Activated gamma-delta T cell treated with Interleukin-2 at 50 U/mL for 16 hours (primary cell): ENCODE measurements at regions not wholly inside any gene's neighbourhood (a gene's known extent, or its start where the extent isn't known, plus 50 kb on each side); places are given as distances from the start of the nearest gene placed in this dataset.
A peak's percentile ranks its signal among the peaks of the same experiment; 100 is the strongest.

Experiments used
- DNase-seq: peaks from one replicate; pipeline ENCODE4 v3.0.0-alpha.2; 2020

DNA sequence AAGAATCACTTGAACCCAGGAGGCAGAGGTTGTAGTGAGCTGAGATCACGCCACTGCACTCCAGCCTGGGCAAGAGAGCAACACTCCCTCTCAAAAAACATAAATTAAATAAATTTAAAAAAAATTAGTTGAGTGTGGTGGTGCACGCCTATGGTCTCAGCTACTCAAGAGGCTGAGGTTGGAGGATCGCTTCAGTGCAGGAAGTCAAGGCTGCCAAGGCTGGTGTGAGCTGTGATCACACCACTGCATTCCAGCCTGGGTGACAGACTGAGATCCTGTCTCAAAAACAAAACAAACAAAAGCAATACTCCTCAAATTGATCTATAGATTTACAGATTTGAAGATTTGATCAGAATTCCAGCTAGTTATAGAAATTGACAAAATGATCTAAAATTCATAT lies 92.7 kb upstream of the RESF1 start:
- DNase-seq, result no peak

DNA sequence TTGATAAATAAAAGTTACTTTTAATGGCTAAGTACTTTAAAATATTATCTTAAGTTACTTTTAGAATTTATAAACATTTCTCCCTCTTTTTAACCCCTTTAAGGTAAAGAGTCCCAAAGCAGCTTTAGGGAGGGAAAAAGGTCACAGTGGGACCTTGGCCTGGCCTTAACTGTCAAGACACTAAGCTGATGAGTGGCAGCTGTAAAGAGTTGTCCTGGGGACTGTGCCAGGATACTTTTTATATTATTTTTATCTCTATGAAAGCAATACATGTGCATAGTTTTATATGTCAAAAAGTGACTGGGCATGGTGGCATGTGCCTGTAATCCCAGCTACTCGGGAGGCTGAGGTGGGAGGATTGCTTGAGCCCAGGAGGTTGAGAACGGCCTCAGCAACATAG lies 94.2 kb upstream of the RESF1 start:
- DNase-seq, result no peak

DNA sequence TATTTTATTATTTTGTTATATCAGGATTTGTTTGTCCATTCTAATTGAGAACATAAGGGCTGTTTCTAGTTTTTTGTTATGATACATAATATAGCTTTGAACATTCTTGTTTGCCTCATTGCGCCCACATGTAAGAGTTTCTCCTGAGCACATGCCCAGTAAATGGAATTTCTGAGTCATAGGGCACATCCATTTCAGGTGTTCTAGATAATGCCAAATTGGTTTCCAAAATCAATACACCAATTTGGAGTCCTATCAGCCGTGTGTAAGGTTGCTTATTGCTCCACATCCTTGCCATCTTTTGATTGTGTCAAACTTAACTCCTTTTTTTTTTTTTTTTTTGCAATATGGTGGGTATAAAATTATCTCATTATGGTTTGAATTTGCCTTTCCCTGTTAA lies 97.9 kb upstream of the RESF1 start:
- no peak for DNase-seq

DNA sequence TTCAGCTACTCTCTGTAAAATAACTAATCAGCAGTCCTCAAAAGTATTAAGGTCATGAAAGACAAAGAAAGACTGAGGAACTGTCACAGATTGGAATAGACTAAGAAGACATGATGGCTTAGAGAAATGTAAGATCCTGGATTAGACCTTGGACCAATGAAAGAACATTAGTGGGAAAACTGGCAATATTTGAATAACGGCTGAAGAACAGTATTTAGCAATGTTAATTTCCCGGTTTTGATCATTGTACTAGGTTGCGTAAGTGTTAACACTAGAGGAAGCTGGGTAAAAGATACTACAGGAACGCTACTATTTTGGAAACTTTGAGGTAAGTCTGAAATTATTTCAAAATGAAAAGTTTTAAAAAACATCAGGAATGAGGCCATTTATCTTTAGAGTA lies 98.8 kb upstream of the RESF1 start:
- no peak for DNase-seq

DNA sequence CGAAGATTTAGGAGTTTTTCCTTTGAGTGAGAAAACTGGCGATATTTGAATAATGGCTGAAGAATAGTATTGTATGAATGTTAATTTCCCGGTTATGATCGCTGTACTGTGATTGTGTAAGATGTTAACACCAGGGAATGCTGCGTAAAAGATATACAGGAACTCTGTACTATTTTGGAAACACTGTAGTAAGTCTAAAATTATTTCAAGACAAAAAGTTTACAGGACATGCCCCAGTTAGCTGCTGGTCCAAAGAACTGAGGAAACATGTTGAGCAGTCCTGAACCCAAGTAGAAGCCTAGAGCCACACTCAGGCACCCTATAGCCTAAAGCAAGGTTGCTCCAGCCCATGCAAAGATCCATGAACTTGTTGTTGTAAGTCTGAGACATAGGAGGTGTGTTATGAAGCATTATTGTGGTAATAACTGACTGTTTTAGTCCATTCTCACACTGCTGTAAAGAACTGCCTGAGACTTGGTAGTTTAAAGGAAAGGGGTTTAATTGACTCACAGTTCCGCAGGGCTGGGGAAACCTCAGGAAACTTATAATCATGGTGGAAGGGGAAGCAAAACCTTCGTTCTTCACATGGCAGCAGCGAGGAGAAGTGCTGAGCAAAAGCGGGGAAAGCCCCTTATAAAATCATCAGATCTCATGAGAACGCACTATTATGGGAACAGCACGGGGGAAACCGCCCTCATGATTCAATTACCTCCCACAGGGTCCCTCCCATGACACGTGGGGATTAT lies 99.8 kb upstream of the RESF1 start:
- no peak for DNase-seq

DNA sequence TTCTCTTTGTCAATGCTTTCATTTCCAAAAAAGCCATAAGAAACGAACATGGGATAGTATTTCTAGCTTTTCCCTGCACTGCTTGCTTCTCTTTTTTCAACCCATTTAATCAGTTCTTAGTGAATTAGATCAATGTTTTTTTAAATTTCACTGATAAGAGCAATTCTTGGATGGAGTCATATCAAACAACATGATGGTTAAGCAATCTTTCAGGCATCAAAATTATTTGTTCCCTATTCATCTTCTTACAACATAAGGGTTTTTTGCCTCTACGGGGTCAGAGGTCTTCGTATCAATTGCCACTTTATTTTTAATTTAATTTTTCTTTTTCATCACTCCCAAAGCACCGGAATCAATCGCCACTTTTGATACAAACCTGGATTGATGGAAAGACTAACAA lies 103.8 kb upstream of the RESF1 start:
- no peak for DNase-seq

DNA sequence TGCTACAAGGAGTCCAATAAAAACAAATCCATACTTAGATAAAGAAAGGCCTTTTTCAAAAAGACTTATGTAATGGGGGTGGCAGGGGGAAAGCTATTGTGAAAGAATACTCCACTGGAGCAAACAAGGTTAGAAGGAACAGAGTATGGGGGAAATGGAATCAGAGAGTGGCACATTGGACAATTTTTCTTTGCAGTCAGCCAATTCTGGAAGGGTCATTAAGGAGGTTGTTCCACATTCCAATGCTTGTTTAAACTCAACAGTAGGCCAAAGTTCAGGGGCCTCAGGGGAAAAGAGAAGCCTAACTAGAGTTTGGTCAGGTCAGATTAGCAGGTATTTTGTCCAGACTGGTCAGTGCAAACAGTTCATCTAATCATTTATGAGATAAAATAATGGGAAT lies 105.2 kb upstream of the RESF1 start:
- DNase-seq, result no peak

DNA sequence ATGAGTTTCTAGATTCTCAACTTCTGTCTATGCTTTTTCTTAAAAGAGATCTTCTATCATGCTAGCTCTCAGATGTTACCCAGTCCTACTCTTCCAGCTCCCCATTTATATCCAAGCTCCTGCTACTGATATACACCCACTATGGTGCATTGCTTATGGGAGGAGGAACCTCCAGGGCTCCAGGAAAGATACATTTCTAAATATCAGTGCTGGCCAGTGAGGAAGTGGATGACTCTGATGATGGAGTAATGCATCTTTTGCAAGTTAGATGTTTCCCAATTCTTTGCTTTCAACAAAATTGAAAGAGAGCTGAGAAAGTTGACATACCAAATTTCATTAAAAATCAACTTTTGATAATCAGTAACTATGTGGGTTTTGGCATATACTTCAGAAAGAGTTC lies 105.7 kb upstream of the RESF1 start:
- DNase-seq, result no peak

DNA sequence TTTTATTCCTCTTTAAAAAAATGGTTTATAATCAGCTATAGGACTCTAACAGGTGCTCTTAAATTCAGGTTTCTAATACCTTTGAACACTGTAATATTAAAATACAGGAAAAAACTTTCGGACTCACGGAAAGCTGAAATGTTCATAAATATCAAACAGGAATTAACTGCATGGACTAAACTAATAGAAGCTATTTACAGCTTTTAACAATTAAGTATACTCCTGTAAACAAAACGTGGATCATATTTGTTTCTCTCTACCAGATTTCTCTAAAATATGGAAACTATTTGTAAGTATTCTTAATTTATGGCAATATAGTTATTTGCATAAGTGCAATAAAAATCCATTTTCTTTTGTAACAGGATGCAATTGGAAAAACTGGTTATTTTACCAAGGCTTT lies 108.9 kb upstream of the RESF1 start:
- DNase-seq, result no peak

DNA sequence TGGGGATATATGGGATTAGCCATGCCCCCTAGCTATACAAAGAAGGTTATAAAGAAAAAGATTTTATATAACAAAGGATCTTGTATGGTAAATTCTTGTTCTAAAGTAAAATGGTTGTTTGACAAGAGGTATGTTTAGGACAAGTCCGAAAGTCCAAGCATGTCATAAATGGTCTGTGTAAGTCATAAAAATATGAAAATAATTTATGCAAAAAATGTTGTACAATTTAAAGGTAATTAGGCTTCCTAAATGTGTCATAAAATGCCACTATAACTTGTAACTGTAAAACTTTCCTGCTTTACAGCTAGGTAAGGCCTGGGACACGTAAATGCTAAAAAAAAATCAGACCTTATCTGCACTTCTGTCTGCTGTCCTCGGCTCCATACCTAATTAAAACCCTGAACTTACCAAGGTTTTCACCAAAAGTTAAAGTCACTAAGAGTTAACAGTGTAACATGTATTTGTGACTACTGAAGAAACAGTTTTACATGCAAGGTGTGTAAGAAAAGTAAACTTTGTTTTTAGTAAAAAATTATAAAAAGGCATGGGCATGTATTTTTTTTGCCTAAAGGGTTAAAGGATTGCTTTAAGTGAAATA lies 110.0 kb upstream of the RESF1 start:
- no peak for DNase-seq

DNA sequence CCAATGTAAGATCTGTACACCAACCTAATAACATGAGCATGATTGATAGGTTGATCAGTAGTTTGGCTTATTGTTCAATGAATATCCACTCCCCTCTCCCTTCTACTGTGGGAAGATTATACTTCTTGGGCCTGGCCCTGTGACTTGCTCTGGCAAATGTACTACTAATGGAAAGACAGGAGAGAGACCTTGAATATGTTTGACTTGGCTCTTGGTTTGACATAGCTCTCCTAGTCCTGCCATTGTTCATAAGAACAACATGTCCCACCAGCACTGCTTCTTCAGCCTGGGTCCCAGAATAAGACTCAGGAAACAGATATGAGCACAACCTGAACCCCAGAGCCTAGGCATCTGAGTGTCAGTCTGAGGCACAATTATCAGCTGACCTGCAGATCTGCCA lies 112.8 kb upstream of the RESF1 start:
- DNase-seq, result no peak

DNA sequence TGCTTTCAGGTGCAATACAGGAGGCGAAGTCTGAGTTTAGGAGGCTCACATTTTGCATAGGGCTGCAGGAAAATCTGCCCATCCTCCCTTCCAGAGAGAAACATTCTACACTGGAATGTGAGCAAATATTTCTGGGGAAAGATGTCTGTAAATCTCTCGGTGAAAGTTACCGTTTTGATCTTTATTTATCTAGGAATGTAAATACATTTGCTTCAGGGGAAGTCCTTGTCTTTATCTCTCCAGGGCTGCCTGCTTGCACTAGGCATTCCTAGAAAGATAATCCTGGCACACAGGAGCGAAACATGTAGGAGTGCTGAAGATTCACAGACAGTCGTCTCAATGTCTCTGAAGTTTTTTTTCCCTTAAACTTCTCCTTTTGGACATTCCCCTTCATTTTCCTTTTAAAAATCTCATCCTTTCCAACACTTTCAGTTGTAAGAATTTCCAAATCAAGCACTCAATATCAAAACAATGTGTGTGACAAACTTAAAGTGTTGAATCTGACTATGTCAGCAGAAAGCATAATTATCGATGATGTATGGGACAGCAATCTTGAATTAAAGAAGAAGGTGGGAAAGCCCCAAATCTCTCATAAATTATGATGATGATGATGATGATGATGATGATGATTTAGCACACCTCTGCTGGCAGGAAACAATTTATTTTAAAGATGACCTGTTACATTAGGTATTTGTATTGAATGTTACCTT lies 113.4 kb upstream of the RESF1 start:
- no peak for DNase-seq

DNA sequence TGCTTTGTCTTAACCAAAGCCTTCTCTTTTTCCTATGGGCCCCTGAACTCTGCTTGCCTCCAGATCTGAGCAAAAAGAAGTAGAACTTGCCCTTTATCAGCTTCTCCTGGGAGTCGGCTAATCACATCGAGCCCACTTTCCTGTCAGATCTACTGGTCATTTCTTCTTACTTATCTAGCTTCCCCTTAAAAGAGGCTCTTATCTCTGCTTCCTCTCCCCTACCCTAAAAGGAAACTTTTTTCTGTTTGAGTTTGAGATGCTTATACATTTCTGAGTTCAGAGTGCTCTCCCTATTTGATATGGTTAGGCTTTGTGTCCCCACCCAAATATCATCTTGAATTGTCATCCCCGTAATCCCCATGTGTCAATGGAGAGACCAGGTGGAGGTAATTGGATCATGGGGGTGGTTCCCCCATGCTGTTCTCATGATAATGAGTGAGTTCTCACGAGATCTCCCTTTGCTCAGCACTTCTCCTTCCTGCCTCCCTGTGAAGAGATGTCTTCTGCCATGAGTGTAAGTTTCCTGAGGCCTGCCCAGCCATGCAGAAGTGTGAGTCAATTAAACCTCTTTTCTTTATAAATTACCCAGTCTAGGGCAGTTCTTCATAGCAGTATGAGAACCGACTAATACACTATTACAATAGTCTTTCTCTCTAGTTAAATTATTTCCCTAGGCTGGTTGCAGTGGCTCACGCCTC lies 114.7 kb upstream of the AMN1 start:
- DNase-seq, result no peak

DNA sequence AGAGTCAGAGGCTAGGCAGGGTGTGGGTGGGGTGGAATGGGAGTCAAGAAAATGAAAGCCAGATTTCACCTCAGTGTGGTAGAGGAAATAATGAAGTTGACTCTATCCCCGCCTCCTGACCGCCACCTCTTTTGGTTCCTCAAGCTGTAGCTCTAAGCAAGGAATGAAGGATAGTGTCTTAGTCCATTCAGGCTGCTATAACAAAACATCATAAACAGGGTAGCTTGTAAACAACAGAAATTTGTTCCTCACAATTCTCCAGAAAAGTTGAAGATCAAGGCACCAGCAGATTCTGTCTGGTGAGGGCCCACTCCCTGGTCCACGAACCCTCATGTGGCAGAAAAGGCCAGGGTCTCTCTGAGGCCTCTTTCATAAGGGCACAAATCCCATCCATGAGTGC lies 109.1 kb upstream of the AMN1 start:
- DNase-seq, result no peak

DNA sequence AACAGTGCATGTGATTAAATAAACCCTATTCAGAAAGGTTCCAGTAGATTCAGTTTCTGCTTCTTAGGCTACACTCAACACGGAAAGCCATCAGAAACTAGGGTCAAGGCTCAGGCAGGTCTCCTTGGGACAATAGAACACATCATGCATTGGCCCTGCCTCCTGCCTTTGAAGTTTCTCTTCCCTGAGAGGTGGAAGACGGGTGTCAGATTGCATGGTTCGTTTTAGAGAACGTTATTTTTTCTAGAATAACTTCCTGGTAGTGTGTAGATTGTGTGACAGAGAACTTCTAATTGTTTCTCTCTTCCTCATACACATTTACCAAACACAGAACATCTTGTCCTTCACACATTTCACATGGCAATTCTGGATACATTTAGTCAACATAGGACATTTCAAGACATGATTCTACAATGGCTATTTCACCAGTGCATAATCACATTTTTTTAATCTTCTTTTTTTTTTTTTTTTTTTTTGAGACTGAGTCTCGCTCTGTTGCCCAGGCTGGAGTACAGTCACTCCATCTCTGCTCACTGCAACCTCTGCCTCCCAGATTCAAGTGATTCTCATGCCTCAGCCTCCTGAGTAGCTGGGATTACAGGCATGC lies 106.6 kb upstream of the AMN1 start:
- DNase-seq, result no peak

DNA sequence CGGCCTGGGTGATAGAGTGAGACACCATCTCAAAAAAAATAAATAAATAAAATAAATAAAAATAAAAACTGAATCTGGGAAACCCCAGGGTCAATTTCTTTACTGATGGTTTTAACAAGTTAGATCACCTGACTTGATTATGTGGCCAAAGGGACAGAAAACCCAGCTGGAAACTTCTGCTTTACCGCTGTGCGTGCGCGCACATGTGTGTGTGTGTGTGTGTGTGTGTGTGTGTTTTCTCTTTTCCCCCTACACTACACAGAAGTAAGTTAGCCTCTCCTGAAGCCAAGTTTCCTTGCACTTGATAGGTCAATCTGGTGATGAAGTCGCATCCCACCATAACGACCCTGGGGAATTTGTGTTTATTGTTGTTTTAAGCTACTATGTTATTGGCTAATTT lies 105.3 kb upstream of the AMN1 start:
- DNase-seq, result no peak

DNA sequence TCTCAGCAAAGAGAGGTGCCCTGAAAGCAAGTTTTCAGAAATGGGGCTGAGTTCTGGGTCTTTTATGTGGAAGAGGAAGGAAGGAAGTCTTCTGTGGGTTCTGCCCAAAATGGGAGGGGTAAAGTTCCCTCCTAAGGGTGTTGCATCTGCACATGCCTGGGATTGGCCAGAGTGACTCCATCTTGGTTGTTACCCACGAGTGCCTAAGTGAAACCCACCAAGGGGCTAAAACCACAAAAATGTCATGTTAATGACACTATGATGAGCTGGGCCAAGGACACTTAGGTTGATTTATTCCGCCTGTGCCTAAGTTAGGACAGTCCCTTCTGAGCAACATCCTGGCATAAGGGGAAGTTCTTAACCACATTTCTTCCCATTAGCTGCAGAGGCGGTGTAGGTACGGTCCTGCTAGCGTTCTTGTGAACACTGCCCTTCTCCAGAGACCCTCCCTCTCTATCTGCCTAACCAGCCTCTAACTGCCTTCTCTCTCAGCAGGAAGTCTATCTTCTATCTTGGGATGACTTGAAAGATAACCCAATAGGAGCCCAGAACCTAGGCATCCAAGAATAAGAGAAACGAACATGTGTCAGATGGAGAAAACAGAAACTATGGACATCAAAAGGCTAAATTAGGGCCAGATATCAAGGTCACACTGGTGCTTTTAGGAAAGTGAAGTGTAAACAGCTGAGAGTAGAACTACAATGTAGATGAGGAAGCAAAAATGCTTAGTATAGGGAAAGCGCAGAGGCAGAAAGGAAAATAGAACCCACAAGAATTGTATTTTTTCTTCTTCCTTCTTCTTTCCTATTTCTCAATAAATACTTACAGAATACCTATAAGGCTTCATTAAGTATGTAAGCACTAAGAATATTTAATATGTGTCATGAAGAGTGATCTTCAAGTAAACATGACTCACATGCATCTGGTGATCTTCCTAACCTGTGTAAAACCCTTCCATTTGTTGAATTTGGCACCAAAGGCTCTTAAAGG lies 104.2 kb upstream of the AMN1 start:
- peak; percentile 25 for DNase-seq

DNA sequence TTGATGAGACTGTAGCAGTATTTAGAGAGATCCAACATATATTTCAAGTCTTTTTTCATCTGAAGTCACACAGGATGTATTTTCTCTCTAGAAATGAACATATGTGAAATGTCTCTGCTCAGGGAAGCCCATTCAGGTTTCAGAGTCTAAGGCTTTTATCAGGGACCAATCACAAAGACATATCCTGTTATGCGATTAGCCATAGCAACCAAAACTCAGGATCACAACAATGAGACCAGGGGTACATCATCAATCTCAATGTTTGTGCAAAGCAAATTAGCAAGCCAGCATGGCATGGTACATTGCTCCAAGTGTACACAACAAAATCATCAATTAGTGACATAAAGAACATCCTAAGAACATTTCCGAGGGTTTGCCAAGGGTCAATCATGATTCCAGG lies 99.2 kb upstream of the AMN1 start:
- no peak for DNase-seq

DNA sequence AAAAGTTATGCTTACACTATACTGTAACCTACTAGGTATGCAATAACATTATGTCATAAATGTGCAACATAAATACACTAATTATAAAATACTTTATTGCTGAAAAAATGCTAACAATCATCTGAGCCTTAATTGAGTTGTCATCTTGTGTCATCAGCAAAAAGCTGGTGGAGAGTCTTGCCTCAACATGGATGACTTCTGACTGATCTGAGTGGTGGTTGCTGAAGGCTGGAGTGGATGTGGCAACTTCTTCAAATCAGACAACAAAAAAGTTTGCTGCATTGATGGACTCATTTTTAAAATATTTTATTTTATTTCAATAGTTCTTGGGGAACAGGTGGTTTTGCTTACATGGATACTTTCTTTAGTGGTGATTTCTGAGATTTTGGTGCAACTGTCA lies 93.9 kb upstream of the AMN1 start:
- DNase-seq, result no peak

DNA sequence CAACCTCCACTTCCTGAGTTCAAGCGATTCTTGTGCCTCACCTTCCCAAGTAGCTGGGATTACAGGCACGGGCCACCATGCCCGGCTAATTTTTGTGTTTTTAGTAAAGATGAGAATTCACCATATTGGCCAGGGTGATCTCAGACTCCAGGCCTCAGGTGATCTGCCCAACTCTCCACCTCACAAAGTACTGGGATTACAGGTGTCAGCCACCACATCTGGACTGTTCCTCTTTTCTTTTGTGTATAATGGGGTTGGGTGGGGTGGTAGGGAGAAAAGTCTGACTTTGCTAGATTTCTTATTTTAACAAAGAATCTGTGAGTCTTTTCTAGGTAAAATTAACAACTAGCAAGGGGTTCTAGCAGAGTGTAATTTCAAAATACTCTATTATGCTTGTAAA lies 92.7 kb upstream of the AMN1 start:
- no peak for DNase-seq

DNA sequence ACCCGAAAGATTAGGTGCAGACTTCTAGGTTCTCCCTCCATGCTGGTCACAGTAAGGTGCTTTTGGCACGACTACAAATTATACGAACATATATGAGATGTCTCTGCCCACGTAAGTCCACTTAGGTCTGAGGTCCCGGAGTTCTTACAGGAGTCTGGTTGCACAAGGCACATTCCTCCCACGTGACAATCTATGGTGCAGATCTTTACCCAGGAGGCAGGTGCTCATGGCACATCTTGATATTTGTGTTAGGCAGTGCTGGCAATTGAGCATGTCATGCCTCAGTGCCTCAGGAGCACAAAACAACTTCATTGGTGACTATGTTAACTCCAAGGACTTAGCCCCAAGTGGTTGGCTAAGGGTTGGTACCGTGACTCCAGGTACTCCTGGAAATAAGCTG lies 92.0 kb upstream of the AMN1 start:
- DNase-seq, result no peak

DNA sequence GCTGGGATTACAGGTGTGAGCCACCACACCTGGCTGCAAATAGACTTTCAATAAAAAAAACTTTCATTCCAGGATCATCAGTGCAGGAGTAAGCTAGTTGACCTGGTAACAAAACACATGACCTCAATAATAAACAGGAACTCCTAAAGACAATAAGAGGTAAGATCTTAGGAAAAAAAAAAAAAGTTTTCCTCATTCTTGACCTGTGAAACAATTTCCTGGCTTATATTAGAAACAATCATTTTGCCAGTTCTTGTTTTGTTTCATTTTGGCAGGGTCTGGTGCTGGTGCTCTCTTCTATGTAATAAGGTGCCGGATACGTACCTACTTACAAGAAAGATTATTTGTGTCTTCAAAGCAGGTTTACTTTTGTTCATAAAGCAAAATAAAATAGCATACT lies 90.6 kb upstream of the AMN1 start:
- no peak for DNase-seq
